NCI-H2227 treated with DMSO at 0.1 percent for 48 hours (cell line): ENCODE measurements at regions not wholly inside any gene's neighbourhood (a gene's known extent, or its start where the extent isn't known, plus 50 kb on each side); places are given as distances from the start of the nearest gene placed in this dataset.

Experiments
- DNase-seq: peaks from one replicate; lab custom pipeline; 2025; lab: John Stamatoyannopoulos, UW

GRCh38 chr6:33967966-33968724, 164.3 kb upstream of the MLN start:
- DNase-seq, result no peak

GRCh38 chr6:33967265-33967767, 163.5 kb upstream of the MLN start:
- no peak for DNase-seq

- no peak for DNase-seq
Observed at GRCh38 chr6:33966536-33966935, 162.7 kb upstream of the MLN start.

GRCh38 chr6:33965766-33966165, 162.0 kb upstream of the MLN start:
- DNase-seq, result no peak

GRCh38 chr6:33964387-33964786, 160.6 kb upstream of the MLN start:
- no peak for DNase-seq

- DNase-seq, result no peak
Observed at GRCh38 chr6:33963136-33963750, 159.4 kb upstream of the MLN start.

- no peak for DNase-seq
Observed at GRCh38 chr6:33962246-33963027, 158.6 kb upstream of the MLN start.

- DNase-seq, result no peak
Observed at GRCh38 chr6:33961691-33962090, 157.9 kb upstream of the MLN start.

GRCh38 chr6:33960345-33961313, 156.8 kb upstream of the MLN start:
- no peak for DNase-seq

- DNase-seq, result no peak
Observed at GRCh38 chr6:33959661-33960344, 156.0 kb upstream of the MLN start.

GRCh38 chr6:33959329-33959651, 155.5 kb upstream of the MLN start:
- DNase-seq, result no peak

- no peak for DNase-seq
Observed at GRCh38 chr6:33958526-33959328, 154.9 kb upstream of the MLN start.

- no peak for DNase-seq
Observed at GRCh38 chr6:33957892-33958525, 154.2 kb upstream of the MLN start.

GRCh38 chr6:33957131-33957891, 153.5 kb upstream of the MLN start:
- DNase-seq, result no peak

GRCh38 chr6:33956206-33956605, 152.4 kb upstream of the MLN start:
- no peak for DNase-seq

- no peak for DNase-seq
Observed at GRCh38 chr6:33955566-33955965, 151.8 kb upstream of the MLN start.

GRCh38 chr6:33954453-33954852, 150.7 kb upstream of the MLN start:
- DNase-seq, result no peak

GRCh38 chr6:33953171-33953570, 149.4 kb upstream of the MLN start:
- no peak for DNase-seq

- DNase-seq, result no peak
Observed at GRCh38 chr6:33952016-33952415, 148.2 kb upstream of the MLN start.
